ENCODE measurements at regions not wholly inside any gene's neighbourhood (a gene's known extent, or its start where the extent isn't known, plus 50 kb on each side); places are given as distances from the start of the nearest gene placed in this dataset.
A peak's percentile ranks its signal among the peaks of the same experiment; 100 is the strongest.

DNA sequence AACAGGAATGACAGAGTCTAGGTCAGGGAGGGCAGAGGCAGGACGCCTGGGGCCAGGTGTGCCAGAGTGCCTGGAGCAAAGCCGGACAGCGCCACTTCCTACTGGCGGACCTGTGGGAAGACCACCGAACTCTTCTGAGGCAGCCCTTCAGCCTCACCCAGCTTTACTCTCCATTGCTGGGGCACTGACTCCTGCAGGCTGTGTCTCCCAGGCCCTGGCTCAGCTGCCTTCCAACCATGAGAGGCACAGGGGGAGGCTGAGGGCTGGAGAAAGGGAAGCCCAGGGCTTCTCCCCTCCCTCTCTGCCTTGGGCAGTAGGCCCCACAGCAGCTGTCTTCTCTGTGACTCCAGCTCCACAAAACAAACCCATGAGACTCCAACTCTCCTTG, 139.6 kb upstream of the UNC5B start:
- no peak for DNase-seq

DNA sequence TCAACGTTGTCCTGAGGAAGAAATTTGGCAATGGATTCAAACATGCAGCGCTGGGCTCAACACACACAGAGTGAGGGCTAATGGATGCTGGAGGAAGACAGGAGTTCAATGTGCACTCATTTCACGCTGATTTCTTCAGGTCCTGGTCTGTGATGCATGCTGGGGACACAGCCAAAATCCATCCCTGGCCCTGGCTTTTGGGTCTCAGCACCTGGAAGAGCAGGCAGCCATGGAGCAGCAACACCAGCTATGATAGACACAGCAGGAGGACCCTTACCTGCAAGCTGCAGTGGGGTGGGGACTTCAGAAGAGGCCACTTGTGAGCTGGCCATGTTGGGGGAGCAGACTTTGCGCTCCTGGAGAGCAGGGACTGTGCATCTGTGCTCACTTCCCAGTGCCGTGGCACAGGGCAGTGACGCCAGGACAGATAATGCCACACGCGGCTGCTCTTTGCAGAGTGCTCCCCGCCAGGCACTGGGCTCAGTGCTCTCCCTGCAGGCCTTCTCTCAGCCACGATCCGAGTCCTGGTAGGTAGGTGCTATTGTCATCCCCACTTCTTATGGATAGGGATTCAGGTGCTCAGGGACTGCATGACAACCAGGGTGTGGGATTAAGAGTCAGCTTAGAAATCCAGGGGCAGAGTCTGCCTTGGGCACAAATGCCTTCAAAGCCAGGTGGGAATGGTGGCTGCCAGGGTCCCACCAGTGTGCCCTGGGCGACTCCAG, 138.8 kb upstream of the UNC5B start:
- no peak for DNase-seq

DNA sequence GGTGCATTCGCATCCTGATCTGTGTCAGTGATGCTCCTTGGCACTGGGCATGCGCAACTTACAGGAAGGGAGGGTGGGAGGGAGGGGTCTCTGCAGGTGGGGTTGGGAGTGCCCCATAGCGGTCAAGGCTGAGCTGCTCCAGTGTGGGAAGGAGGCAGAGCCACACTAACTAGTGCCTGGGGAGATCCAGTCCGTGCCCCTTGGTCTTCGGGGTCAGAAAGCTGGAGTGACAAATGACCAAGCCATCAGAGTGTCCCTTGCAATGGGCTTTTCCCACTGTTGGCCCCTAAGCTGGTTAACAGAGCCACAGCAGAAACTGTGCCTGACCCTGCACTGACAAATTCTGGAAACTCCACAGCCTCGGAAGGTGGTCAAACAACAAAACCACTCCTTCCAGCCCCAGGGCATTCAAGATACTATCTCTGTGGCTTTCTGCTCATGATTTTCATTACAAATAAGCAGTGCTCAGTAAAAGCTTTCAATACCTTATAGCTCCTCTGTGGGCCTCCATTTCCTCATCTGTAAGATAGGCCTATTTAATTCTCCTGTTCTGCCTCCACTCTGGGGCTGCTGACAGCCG, 138.1 kb upstream of the UNC5B start:
- DNase-seq: no peak

DNA sequence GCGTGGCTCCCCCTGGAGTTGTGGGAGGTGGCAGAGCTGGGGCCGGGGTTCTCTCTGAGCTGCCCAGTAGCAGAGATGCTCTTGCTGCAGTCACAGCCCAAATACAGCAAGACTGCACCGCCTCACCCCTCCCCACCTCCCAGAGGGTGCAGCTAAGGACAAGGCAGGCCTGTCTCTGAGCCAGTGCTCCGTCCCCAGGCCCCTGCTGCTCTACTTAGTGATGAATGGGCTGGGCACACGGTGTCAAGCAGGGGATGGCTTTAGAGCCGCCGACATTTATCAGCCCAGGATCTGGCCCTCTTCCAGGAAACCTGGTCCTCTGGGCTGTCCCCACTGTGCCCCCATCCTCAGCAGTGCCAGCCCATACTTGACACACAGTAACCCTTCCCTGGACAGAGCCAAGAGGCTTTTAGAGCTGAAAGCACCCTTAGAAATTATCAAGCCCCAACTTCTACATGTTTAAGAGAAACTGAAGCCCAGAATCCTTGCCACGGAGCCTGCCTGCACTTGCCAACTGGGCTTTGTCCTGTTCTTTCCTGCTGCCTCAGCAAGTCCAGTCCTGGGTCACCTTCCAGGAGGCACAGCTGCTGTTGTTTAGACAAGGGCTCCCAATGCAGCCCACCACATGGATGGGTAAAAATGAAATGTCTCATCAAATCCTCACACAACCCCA, 137.1 kb upstream of the UNC5B start:
- DNase-seq: no peak

DNA sequence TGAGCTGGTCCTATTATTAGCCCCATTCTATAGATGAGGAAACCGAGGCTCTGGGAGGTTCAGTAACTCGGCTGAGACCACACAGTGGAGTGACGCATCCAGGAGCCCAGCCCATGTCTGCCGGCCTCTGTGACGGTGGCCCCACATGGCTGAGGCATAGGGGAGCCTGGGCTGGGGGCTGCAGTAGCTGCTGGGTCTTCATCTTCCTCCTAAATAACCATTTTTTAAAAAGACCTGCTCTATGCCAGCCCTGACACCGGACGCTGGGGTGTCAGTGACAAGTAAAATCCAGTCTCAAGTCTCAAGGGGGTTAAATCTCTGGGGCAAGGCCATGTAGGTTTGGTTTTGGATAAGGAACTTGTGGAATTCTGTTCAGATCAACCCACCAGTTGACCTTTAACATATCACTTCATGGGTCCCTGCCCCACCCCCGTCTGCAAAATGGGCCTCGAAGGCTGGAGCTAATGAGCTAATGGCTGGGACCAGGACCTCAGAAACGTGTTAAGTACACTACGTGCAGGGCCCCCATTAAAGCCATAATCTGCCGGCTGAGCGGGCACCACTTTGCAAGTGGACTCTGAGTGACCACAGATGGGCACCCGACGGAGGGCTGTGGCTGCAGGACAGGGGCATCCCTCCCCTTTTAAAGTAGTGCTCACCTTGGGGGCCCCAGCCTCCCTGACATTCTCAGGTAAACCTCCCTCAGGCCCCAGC, 136.5 kb upstream of the UNC5B start:
- no peak for DNase-seq

DNA sequence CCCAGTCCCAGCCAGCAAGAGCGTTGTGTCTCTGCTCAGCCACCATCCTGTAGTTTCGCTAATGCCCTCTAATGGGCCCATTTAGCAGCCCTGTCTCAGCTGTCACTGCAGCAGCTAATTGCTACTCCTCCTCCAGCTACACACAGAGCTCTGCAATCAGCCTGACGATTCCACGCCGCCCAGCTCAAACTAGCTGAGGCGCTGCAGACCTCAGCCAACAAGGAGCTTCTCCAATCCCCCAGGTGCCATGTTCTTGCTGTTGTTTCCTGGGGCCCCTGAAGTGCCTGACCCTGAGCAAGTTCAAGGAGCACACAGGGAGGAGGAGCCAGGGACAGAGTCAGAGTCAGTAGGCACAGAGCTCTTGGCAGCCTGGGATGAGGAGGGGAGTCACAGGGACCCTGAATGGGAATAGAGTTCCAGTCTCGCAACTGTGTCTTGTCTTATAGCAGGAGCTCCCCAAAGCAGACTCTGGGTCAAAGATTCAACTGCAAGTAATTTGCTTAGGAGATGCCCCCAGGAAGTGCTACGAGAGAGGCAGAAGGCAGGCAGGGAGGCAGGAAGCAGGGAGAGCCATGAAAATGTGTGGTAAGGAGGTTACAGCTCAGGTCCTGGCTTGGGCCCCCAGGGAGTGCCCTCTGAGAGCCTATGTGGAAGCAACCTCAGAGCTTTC, 135.8 kb upstream of the UNC5B start:
- peak; percentile 2 for DNase-seq

DNA sequence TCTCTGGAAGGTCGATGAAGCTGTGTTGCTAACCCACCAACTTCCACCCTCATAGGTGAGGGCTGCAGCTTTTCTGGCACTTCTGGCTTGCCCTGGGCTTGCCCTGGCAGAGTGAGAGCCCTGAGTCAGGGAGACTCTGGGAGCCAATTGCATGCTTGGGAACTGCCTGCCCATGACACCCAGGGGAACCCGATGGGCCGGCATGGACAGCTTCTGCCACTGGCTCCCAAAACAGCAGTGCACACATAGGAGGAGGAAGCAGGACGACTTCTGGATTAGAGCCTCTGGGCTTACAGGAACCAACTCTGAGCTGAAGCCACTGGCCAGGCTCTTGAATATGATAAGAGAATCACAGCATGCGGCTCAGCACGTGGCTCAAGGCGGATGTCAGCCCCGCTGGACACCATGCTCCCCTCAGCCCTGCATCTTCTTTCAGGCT, 135.2 kb upstream of the UNC5B start:
- no peak for DNase-seq

DNA sequence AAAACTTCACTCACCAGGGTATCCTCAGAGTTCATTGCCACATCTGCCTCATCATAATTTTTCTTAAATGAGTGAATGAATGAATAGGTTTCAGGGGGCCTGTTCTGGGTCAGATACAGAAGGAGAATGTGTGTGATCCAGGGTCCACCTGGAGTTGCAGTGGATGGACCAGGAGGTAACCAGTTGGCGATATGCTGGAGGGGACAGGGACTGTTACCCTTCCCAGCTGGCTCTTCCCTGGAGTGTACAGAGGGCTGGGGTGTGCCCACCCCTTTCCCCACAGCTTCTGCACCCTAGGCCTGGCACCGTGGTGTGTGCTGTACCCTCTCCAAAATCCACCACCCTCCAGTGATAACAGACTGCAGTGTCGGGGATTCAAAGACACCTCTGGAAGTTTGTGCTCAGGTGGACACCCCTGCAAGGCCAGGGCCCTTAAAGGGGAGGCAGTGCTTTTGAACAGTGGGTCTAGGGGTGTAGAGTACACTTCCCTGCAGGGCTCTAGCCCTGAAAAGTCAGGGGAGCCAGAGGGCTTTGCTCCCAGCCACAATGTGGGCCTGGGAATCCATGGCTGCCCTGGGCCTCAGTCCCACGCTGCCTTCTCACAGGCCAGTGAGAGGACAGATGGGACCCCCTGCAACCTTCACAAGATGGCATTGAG, 134.4 kb upstream of the UNC5B start:
- DNase-seq: no peak

DNA sequence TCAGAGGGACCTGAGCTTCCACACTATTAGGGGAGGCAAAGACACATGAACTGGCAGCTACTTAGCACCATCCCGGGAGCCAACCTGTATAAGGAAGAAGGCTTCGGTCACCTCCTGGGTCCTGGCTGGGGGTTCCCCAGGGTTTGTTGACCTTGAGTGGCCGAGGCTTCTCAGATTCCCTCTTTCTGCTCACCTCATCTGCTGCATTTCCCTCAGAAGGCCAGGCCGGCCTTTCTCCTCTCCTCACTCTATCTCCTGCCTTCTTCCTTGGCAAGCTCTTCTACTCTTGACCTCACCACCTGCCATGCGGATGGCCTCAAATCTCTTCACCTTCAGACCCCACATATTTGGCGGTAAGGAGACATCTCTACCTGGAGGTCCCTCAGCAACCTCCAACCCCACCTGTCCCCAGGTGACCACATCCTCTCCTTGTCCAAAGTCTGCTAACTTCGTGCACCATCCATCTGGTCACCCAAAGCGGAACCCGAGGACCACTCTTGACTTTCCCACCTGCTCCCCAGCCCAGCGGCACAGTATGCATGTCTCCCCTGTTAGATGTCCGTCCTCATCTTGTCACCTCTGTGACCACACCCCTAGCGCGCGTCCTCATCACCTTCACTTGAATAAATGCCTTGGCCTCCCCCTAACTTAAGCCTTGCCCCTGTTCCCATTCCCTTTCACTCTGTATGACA, 133.8 kb upstream of the UNC5B start:
- DNase-seq: no peak

DNA sequence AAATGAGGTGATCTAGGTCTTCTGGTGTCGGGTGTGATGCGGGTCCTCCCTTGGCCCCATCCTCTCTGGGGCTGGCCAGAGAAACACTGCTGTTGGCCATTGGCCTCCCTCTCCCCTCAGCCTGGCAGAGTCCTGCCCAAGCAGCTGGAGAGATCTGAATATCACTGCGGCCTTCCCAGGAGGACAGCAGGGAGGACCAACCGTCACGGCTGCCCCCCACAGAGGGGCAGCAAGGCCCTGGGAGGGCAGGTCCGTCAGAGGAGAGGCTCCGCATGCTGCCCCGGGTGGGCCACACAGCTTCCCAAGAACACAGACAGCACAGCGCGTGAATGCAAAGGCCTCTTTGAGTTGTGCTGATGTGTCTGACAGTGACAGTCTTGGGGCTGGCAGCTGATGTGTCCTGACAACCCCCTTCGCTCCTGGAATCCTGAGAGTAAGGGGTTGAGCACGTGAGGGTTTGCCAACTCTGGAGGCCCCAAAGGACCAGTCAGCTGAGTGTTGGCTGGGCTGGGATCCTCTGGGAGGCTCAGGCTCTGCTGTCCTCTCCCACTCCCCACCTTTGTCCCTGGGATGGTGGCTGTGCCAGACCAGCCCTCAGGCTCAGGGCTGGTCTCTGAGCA, 132.5 kb upstream of the UNC5B start:
- no peak for DNase-seq

DNA sequence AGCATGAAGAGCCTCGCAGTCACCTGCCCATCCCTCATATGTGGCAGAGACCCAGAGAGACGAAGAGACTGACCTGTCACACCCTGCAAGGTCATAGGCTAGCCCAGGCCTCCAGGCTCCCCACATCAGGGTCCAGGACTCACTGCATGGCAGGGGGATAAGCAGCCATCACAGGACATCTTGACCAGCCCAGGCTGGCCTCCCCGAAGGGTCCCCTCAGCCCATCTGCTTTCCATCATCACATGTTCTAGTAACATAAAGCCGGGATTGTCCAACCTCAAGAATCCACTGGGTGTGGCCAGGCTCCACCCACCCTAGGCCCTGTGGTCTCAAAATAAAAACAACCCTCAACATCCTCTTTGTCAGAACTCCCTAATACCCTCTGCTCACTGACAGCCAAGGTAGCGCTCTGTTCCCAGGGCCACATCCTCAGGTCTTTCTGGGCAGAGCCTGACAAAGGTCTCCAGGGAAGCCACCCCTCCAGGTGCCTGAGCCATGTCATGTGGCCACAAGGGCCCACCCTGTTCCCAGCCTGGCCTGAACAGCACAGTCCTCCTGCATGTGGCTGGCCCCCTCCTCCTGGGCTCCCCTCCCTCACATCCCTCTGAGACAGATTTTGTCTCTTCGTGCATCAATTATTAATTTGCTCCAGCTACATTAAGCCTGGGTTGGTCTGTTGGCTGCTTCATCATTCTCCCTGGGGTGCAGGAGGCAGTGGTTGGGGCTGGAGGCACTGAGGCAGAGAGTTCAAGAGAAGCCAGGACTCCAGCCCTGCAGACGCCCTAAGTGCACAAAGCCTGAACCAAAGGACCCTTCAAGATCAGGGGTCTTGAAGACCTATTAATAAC, 131.8 kb upstream of the UNC5B start:
- no peak for DNase-seq

DNA sequence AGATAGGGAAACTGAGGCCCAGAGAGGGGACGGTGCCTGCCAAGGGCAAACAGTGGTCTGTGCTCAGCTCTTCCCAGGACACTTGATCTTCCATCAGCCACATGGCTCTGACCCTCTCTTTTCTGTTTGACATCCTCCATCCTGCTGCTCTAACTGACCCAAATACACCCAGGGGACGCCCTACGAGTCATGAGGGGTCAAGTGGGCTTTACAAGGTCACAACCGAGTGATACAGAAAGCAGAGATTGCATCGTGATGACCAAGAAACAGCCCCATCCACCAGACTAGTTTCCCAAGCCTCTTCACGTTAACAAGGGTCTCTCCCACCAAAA, 131.2 kb upstream of the UNC5B start:
- DNase-seq: no peak

DNA sequence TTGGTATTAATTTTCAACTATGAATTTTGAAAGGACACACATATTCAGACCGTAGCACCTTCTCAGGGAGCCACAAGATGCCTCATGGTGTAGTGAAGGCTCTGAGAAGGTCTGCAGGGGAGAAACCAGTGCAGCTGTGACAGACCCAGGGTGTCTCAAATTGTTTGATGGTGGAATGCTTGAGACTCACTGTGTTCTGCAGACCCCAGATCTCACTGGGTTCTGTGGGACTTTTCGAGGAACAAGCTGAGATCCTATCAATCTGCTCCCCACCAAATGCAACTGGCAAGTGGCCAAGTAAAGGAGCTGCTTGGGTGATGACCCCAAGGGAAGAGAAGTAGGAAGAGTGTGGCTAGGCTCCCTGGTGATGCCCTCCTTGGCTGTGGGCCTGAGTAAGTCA, 130.5 kb upstream of the UNC5B start:
- DNase-seq: no peak

DNA sequence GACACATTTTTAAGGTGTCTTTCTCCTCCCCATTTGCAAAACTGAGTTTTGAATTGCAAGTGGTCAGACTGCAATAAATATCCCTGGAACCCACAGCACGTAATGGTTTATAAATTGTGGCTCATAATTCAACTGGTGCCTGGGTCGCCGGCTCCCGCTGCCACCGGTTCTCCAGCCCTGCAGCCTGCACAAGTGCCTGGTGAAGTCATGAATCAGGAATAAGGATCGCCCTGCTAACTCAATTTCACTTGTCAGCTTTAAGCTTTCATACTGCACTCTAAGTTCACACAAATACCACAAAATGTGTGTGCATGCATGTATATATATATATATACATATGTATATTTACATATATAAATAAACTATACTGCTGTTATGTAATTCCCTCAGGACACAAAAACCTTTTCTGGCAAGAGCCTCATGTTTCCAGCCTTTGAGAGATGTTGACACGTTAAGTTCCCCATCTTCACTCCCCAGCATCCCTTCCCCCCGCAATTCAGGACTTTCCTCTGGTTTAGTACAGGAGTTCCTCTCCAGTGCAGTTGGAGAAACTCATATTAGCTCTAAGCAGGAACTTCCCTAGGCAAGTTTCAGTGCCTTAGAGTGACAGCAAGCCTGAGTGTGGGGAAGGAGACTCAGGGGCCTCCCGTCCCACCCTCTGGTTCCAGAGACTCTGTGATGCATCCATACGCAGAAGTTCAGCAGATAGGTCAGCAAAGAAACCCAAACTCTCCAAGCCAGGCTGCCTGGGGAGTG, 129.2 kb upstream of the UNC5B start:
- DNase-seq: no peak

DNA sequence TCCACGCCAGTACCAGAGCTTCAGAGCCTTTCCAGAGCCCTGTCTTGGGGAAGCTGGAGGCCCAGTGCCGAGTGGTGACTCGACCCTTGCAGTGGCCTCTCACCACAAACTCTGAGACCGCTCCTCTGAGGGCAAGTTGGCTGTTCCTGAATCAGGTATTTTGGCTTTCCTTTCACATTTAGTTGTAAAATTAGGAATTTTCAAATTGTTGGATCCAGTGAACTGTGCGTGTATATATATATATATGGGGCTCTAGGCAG, 128.7 kb upstream of the UNC5B start:
- DNase-seq: no peak

DNA sequence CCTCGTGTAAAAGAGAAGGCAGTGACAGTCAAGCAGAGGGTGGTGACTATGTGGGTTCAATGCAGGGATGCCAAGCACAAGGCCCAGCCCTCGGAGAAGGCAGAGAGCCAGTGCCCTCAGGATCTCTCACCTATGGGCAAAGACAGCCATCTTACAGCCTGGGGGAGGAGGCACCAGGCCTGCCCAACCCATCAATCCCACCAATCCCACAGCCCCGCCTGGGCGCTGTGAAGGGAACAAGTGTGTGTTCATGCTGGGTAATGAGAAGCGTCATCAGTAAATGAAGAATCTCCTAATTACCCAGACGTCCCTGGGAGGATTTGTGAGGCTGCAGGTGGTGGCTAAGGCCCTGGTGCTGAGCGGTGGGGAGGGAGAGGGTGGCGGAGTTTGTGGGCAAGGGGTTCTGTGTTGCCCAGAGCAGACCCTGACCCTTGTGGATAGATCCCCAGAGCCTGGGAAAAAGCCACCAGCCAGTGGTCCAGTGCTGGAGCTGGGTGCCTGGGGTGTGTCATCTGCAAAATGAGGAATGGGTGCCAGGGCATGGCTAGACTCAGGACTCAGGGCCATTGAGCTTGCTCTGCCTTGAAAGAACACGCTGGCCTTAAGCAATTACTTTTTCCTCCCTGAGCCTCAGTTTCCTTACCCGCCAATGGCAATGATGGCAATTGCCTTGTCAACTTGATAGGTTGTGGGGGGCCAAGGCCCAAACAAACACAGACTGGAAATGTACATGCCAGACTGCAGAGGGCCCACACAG, 128.1 kb upstream of the UNC5B start:
- DNase-seq: no peak

DNA sequence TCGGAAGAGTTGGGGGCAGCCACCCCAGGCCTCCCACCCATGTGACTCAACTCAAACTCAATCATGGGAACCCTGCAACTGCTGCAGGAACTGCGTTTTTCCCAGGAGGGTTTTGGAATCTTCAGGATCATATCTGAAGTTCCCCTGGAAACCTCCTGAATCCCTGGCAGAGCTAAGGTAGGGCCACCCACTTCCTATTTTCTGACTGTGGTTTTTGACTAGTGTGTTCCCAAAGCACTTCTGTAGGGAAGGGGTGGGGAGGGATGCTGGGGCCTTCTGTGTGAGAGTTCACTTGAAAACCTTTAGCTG, 127.6 kb upstream of the UNC5B start:
- no peak for DNase-seq

DNA sequence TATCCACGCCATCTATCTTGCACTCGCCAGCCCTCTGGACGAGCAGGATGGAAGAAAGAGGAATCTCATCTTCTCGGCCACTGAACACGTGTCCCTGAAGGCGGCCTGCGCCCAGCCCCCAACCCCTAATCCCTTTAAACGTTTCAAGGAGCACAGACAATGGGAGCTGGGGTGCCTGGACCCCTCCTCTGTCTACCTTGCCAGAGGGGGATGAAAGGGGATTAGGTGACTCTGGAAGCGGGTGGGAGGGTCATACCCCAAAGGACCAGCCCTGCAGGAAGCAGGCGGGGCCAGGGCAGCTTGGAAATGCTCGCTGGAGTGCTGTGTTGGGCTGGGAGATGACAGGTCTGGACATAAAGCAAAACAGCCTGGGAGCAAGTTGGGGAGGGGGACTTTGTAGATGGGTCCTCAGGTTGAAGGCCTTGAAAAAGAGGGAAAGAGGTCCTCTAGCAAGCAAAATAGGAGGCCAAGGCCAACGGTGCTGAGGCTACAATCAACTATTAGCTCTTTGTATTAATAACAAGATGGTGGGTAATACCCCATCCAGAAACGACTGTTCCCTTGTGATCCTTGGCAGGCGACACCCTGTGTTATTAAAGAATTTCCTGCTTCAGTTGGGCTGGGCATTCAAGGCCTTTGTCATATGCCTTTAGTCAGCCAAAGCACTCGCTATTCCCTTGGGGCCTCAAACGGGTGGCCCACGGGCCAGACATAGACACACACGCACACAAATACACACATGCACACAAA, 126.5 kb upstream of the UNC5B start:
- DNase-seq: no peak

Measured in NCI-H2171 treated with DMSO at 0.1 percent for 48 hours (cell line).